ENCODE measurements at regions not wholly inside any gene's neighbourhood (a gene's known extent, or its start where the extent isn't known, plus 50 kb on each side); places are given as distances from the start of the nearest gene placed in this dataset.

DNA sequence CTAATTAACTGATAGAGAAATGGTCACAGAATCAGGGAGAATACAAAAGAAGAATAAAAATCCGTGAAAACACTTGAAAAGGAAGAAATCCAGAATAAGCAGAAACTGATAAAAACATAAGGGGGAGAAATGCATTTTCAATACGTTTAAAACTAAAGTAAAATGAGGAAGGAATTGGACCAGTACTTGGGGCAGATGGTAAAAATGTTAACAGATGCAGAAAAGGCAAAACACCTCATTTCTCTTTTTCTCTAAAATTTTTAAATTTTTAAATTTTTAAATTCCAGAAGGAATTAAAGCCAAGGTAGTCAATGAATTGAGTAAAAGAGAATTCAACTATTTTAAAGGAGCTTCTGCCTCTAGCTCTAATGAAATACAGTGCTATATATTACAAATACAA, 353.9 kb downstream of the METTL4 start:
- H3K27me3 Mint-ChIP-seq: no peaks in the 10 kb centered on the region
- no peak for DNase-seq (ENCODE audit: low spot score, unreplicated experiment)
- peaks cover 11% of the 10 kb centered on the region for H3K9me3 Mint-ChIP-seq (ENCODE audit: low read depth)
- no peak overlapping the region for H3K27ac Mint-ChIP-seq
- no peak overlapping the region for H3K4me3 Mint-ChIP-seq (ENCODE audit: low read depth)
- H3K4me1 Mint-ChIP-seq (ENCODE audit: low read depth): no peaks in the 10 kb centered on the region
- H3K36me3 Mint-ChIP-seq (ENCODE audit: insufficient read depth): no peaks in the 10 kb centered on the region
- TF ChIP-seq, protein P1, sequence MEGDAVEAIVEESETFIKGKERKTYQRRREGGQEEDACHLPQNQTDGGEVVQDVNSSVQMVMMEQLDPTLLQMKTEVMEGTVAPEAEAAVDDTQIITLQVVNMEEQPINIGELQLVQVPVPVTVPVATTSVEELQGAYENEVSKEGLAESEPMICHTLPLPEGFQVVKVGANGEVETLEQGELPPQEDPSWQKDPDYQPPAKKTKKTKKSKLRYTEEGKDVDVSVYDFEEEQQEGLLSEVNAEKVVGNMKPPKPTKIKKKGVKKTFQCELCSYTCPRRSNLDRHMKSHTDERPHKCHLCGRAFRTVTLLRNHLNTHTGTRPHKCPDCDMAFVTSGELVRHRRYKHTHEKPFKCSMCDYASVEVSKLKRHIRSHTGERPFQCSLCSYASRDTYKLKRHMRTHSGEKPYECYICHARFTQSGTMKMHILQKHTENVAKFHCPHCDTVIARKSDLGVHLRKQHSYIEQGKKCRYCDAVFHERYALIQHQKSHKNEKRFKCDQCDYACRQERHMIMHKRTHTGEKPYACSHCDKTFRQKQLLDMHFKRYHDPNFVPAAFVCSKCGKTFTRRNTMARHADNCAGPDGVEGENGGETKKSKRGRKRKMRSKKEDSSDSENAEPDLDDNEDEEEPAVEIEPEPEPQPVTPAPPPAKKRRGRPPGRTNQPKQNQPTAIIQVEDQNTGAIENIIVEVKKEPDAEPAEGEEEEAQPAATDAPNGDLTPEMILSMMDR (IDR thresholded peaks at IDR 0.05; ENCODE audit: unreplicated experiment): no peak

- Mint-ChIP-seq H3K36me3 (ENCODE audit: insufficient read depth) (no peaks in the 10 kb centered on the region), H3K27ac (no peak overlapping the region), H3K9me3 (ENCODE audit: low read depth) (peaks cover 7% of the 10 kb centered on the region), H3K4me3 (ENCODE audit: low read depth) (no peak overlapping the region), H3K27me3 (no peaks in the 10 kb centered on the region), H3K4me1 (ENCODE audit: low read depth) (peaks cover under 1% of the 10 kb centered on the region)
- DNase-seq (ENCODE audit: low spot score, unreplicated experiment): no peak
- TF ChIP-seq, protein P1 (IDR thresholded peaks at IDR 0.05; ENCODE audit: unreplicated experiment): no peak
Measured at GRCh38 chr18:2218101-2218500, 353.2 kb downstream of the METTL4 start.

GRCh38 chr18:2219706-2220105, 351.6 kb downstream of the METTL4 start:
- TF ChIP-seq, protein P1 (IDR thresholded peaks at IDR 0.05; ENCODE audit: unreplicated experiment): no peak
- Mint-ChIP-seq H3K9me3 (ENCODE audit: low read depth) (no peaks in the 10 kb centered on the region), H3K27ac (no peak overlapping the region), H3K36me3 (ENCODE audit: insufficient read depth) (no peaks in the 10 kb centered on the region), H3K4me3 (ENCODE audit: low read depth) (no peak overlapping the region), H3K27me3 (no peaks in the 10 kb centered on the region), H3K4me1 (ENCODE audit: low read depth) (peaks cover 8% of the 10 kb centered on the region)
- DNase-seq (ENCODE audit: low spot score, unreplicated experiment): no peak

DNA sequence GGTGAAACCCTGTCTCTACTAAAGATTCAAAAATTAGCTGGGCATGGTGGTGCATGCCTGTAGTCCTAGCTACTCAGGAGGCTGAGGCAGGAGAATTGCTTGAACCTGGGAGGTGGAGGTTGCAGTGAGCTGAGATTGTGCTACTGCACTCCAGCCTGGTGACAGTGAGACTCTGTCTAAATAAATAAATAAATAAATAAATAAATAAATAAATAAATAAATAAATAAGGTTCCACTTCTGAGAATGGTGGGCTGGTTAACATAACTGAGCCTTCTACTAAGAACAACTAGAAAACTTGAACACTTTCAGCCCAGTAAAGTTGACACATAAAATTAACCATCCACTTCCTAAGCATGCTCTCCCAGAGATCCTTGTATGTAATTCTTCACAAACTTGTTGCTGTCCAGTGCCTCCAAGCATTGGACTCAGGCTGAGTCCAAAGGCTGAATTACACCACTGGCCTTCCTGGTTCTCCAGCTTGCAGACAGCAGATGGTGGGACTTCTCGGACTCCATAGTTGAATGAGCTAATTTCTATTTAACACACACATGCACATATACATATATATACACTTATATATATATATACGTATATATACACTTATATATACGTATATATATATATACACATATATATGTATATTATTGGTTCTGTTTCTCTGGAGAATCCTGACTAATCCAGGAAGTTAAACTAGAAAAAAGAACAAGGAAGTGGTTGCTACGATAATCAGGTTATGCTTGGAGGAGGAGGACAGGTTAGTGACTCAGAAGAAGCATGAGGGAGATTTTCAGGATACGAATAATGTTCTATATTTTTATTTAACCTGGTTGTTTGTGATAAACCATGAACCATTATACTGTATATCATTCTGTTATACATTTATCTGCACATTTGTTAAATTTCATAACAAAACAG, 348.8 kb downstream of the METTL4 start:
- H3K4me1 Mint-ChIP-seq (ENCODE audit: low read depth): peaks cover 8% of the 10 kb centered on the region
- H3K36me3 Mint-ChIP-seq (ENCODE audit: insufficient read depth): no peaks in the 10 kb centered on the region
- DNase-seq (ENCODE audit: low spot score, unreplicated experiment): no peak
- no peak overlapping the region for H3K4me3 Mint-ChIP-seq (ENCODE audit: low read depth)
- TF ChIP-seq, protein P1 (IDR thresholded peaks at IDR 0.05; ENCODE audit: unreplicated experiment): no peak
- no peaks in the 10 kb centered on the region for H3K9me3 Mint-ChIP-seq (ENCODE audit: low read depth)
- H3K27me3 Mint-ChIP-seq: no peaks in the 10 kb centered on the region
- H3K27ac Mint-ChIP-seq: no peak overlapping the region

GRCh38 chr18:2223449-2223848, 347.9 kb downstream of the METTL4 start:
- H3K36me3 Mint-ChIP-seq (ENCODE audit: insufficient read depth): no peaks in the 10 kb centered on the region
- DNase-seq (ENCODE audit: low spot score, unreplicated experiment): no peak
- H3K9me3 Mint-ChIP-seq (ENCODE audit: low read depth): no peaks in the 10 kb centered on the region
- no peak overlapping the region for H3K4me3 Mint-ChIP-seq (ENCODE audit: low read depth)
- H3K27ac Mint-ChIP-seq: no peak overlapping the region
- no peaks in the 10 kb centered on the region for H3K27me3 Mint-ChIP-seq
- peaks cover 8% of the 10 kb centered on the region for H3K4me1 Mint-ChIP-seq (ENCODE audit: low read depth)
- TF ChIP-seq, protein P1 (IDR thresholded peaks at IDR 0.05; ENCODE audit: unreplicated experiment): no peak
